Mucosa of rectum (tissue), 2 donors: ENCODE measurements at regions not wholly inside any gene's neighbourhood (a gene's known extent, or its start where the extent isn't known, plus 50 kb on each side); places are given as distances from the start of the nearest gene placed in this dataset.

ENCODE experiments used
- H3K27ac ChIP-seq, 2 donors: one replicate each; pipeline ENCODE4 v1.7.0; 2013; ENCODE audit warnings: inconsistent platforms in 2 of 2, low read depth in 2 of 2, low read length in 2 of 2
- H3K27me3 ChIP-seq, 2 donors: one replicate each; pipeline ENCODE4 v1.7.0; 2013; ENCODE audit warnings: low read length in 2 of 2; ENCODE audit not compliant: control insufficient read depth in 2 of 2, insufficient read depth in 2 of 2
- H3K36me3 ChIP-seq, 2 donors: one replicate each; pipeline ENCODE4 v1.7.0; 2013; ENCODE audit warnings: low read length in 2 of 2; ENCODE audit not compliant: control insufficient read depth in 2 of 2, insufficient read depth in 2 of 2
- H3K4me1 ChIP-seq, 2 donors: one replicate each; pipeline ENCODE4 v1.7.0; 2013; ENCODE audit warnings: low read length in 2 of 2, mild to moderate bottlenecking in 1 of 2; ENCODE audit not compliant: control insufficient read depth in 2 of 2, insufficient read depth in 2 of 2
- H3K4me3 ChIP-seq, 2 donors: one replicate each; pipeline ENCODE4 v1.7.0; 2013; ENCODE audit warnings: low read length in 2 of 2
- H3K9ac ChIP-seq, 2 donors: one replicate each; pipeline ENCODE4 v1.7.0; 2013; ENCODE audit warnings: low read length in 2 of 2, low read depth in 1 of 2, mild to moderate bottlenecking in 1 of 2
- H3K9me3 ChIP-seq, 2 donors: one replicate each; pipeline ENCODE4 v1.7.0; 2013; ENCODE audit warnings: low read length in 2 of 2; ENCODE audit not compliant: control insufficient read depth in 2 of 2
- donor health status: healthy.
- donor health status: Normal muscosa, but diverticular disease.

- peaks cover 0 to 2% of the 10 kb centered on the region in 2 donors for H3K27me3 ChIP-seq
- no peaks in the 10 kb centered on the region for H3K9me3 ChIP-seq
- no peaks in the 10 kb centered on the region for H3K4me1 ChIP-seq
- H3K9ac ChIP-seq = no peak overlapping the region
- H3K27ac ChIP-seq = no peak overlapping the region
- no peaks in the 10 kb centered on the region for H3K36me3 ChIP-seq
- H3K4me3 ChIP-seq = no peak overlapping the region
These were observed 235.4 kb upstream of the HABP2 start for GRCh38 chr10:113317489-113317888.

GRCh38 chr10:113319479-113319878 lies 233.4 kb upstream of the HABP2 start:
- Histone ChIP-seq H3K4me1 (no peaks in the 10 kb centered on the region), H3K4me3 (no peak overlapping the region), H3K27me3 (peaks cover 0 to 2% of the 10 kb centered on the region in 2 donors), H3K9ac (no peak overlapping the region), H3K36me3 (no peaks in the 10 kb centered on the region), H3K27ac (no peak overlapping the region), H3K9me3 (no peaks in the 10 kb centered on the region)

- Histone ChIP-seq H3K27ac (no peak overlapping the region), H3K36me3 (no peaks in the 10 kb centered on the region), H3K9me3 (no peaks in the 10 kb centered on the region), H3K27me3 (peaks cover 0 to 2% of the 10 kb centered on the region in 2 donors), H3K4me3 (no peak overlapping the region), H3K9ac (no peak overlapping the region), H3K4me1 (no peaks in the 10 kb centered on the region)
These were observed 232.6 kb upstream of the HABP2 start for GRCh38 chr10:113320211-113320610.

- Histone ChIP-seq H3K4me1 (no peaks in the 10 kb centered on the region), H3K9ac (no peak overlapping the region), H3K9me3 (no peaks in the 10 kb centered on the region), H3K36me3 (no peaks in the 10 kb centered on the region), H3K4me3 (no peak overlapping the region), H3K27ac (no peak overlapping the region), H3K27me3 (peaks cover 0 to 2% of the 10 kb centered on the region in 2 donors)
These were observed 231.9 kb upstream of the HABP2 start for GRCh38 chr10:113320987-113321386.

GRCh38 chr10:113322843-113323242 lies 230.0 kb upstream of the HABP2 start:
- H3K9me3 ChIP-seq = no peaks in the 10 kb centered on the region
- H3K27me3 ChIP-seq = peaks cover 0 to 2% of the 10 kb centered on the region in 2 donors
- no peak overlapping the region for H3K4me3 ChIP-seq
- no peaks in the 10 kb centered on the region for H3K36me3 ChIP-seq
- no peak overlapping the region for H3K9ac ChIP-seq
- no peak overlapping the region for H3K27ac ChIP-seq
- no peaks in the 10 kb centered on the region for H3K4me1 ChIP-seq

GRCh38 chr10:113323985-113324384 lies 228.9 kb upstream of the HABP2 start:
- Histone ChIP-seq H3K27ac (no peak overlapping the region), H3K9ac (no peak overlapping the region), H3K9me3 (no peaks in the 10 kb centered on the region), H3K4me1 (no peaks in the 10 kb centered on the region), H3K27me3 (peaks cover 0 to 2% of the 10 kb centered on the region in 2 donors), H3K4me3 (no peak overlapping the region), H3K36me3 (no peaks in the 10 kb centered on the region)

GRCh38 chr10:113326160-113327111 lies 226.4 kb upstream of the HABP2 start:
- Histone ChIP-seq H3K9me3 (no peaks in the 10 kb centered on the region), H3K36me3 (no peaks in the 10 kb centered on the region), H3K27ac (no peak overlapping the region), H3K9ac (no peak overlapping the region), H3K4me1 (no peaks in the 10 kb centered on the region), H3K27me3 (no peaks in the 10 kb centered on the region), H3K4me3 (no peak overlapping the region)

- no peaks in the 10 kb centered on the region for H3K9me3 ChIP-seq
- no peak overlapping the region for H3K27ac ChIP-seq
- no peaks in the 10 kb centered on the region for H3K27me3 ChIP-seq
- no peak overlapping the region for H3K4me3 ChIP-seq
- H3K9ac ChIP-seq = no peak overlapping the region
- H3K4me1 ChIP-seq = no peaks in the 10 kb centered on the region
- no peaks in the 10 kb centered on the region for H3K36me3 ChIP-seq
These were observed 223.7 kb upstream of the HABP2 start for GRCh38 chr10:113329121-113329596.

- no peak overlapping the region for H3K4me3 ChIP-seq
- no peak overlapping the region for H3K27ac ChIP-seq
- peaks cover 0 to 2% of the 10 kb centered on the region in 2 donors for H3K27me3 ChIP-seq
- no peaks in the 10 kb centered on the region for H3K4me1 ChIP-seq
- H3K36me3 ChIP-seq = no peaks in the 10 kb centered on the region
- no peak overlapping the region for H3K9ac ChIP-seq
- H3K9me3 ChIP-seq = no peaks in the 10 kb centered on the region
These were observed 220.9 kb upstream of the HABP2 start for GRCh38 chr10:113331961-113332360.

GRCh38 chr10:113333313-113333712 lies 219.5 kb upstream of the HABP2 start:
- H3K9ac ChIP-seq = no peak overlapping the region
- H3K27ac ChIP-seq = no peak overlapping the region
- H3K4me1 ChIP-seq = no peaks in the 10 kb centered on the region
- H3K4me3 ChIP-seq = no peak overlapping the region
- H3K9me3 ChIP-seq = no peaks in the 10 kb centered on the region
- peaks cover 0 to 2% of the 10 kb centered on the region in 2 donors for H3K27me3 ChIP-seq
- H3K36me3 ChIP-seq = no peaks in the 10 kb centered on the region
